ENCODE measurements at regions not wholly inside any gene's neighbourhood (a gene's known extent, or its start where the extent isn't known, plus 50 kb on each side); places are given as distances from the start of the nearest gene placed in this dataset.

- H3K27me3 ChIP-seq: no peaks in the 10 kb centered on the region
- H3K9me3 ChIP-seq (ENCODE audit: low read depth): no peaks in the 10 kb centered on the region
- no peak for TF ChIP-seq CTCF (IDR thresholded peaks at IDR 0.05; ENCODE audit: low read depth, low read length)
- DNase-seq (ENCODE audit: low read depth in 1 of 2, low spot score in 1 of 2): no peak
- H3K4me3 ChIP-seq: no peak overlapping the region
- no peak overlapping the region for H3K27ac ChIP-seq
- no peaks in the 10 kb centered on the region for H3K4me1 ChIP-seq (ENCODE audit: low read depth)
- no peaks in the 10 kb centered on the region for H3K36me3 ChIP-seq
Observed at GRCh38 chr4:177057186-177057585, 252.5 kb upstream of the NEIL3 start.

GRCh38 chr4:177064116-177064515, 245.6 kb upstream of the NEIL3 start:
- DNase-seq (ENCODE audit: low read depth in 1 of 2, low spot score in 1 of 2): no peak
- no peaks in the 10 kb centered on the region for H3K4me1 ChIP-seq (ENCODE audit: low read depth)
- no peaks in the 10 kb centered on the region for H3K27me3 ChIP-seq

GRCh38 chr4:177064729-177065394, 244.8 kb upstream of the NEIL3 start:
- no peak for DNase-seq (ENCODE audit: low read depth in 1 of 2, low spot score in 1 of 2)
- H3K4me1 ChIP-seq (ENCODE audit: low read depth): no peaks in the 10 kb centered on the region
- H3K9me3 ChIP-seq (ENCODE audit: low read depth): no peaks in the 10 kb centered on the region
- no peak for TF ChIP-seq CTCF (IDR thresholded peaks at IDR 0.05; ENCODE audit: low read depth, low read length)
- H3K27ac ChIP-seq: no peak overlapping the region
- H3K36me3 ChIP-seq: no peaks in the 10 kb centered on the region
- H3K4me3 ChIP-seq: no peak overlapping the region
- no peaks in the 10 kb centered on the region for H3K27me3 ChIP-seq

More at GRCh38 chr4:177064116-177064515, 245.6 kb upstream of the NEIL3 start:
- no peaks in the 10 kb centered on the region for H3K9me3 ChIP-seq (ENCODE audit: low read depth)
- H3K27ac ChIP-seq: no peak overlapping the region
- no peaks in the 10 kb centered on the region for H3K36me3 ChIP-seq
- no peak for TF ChIP-seq CTCF (IDR thresholded peaks at IDR 0.05; ENCODE audit: low read depth, low read length)
- H3K4me3 ChIP-seq: no peak overlapping the region

- DNase-seq (ENCODE audit: low read depth in 1 of 2, low spot score in 1 of 2): no peak
- no peak for TF ChIP-seq CTCF (IDR thresholded peaks at IDR 0.05; ENCODE audit: low read depth, low read length)
- no peaks in the 10 kb centered on the region for H3K9me3 ChIP-seq (ENCODE audit: low read depth)
Observed at GRCh38 chr4:177066746-177067145, 242.9 kb upstream of the NEIL3 start.

GRCh38 chr4:177070533-177071058, 239.1 kb upstream of the NEIL3 start:
- H3K36me3 ChIP-seq: no peaks in the 10 kb centered on the region
- H3K27ac ChIP-seq: no peak overlapping the region
- no peak for TF ChIP-seq CTCF (IDR thresholded peaks at IDR 0.05; ENCODE audit: low read depth, low read length)
- H3K4me3 ChIP-seq: no peak overlapping the region
- H3K9me3 ChIP-seq (ENCODE audit: low read depth): no peaks in the 10 kb centered on the region
- H3K4me1 ChIP-seq (ENCODE audit: low read depth): no peaks in the 10 kb centered on the region
- no peaks in the 10 kb centered on the region for H3K27me3 ChIP-seq
- no peak for DNase-seq (ENCODE audit: low read depth in 1 of 2, low spot score in 1 of 2)

More at GRCh38 chr4:177066746-177067145, 242.9 kb upstream of the NEIL3 start:
- H3K27me3 ChIP-seq: no peaks in the 10 kb centered on the region
- H3K36me3 ChIP-seq: no peaks in the 10 kb centered on the region
- H3K27ac ChIP-seq: no peak overlapping the region
- no peaks in the 10 kb centered on the region for H3K4me1 ChIP-seq (ENCODE audit: low read depth)
- no peak overlapping the region for H3K4me3 ChIP-seq
